ENCODE measurements at regions not wholly inside any gene's neighbourhood (a gene's known extent, or its start where the extent isn't known, plus 50 kb on each side); places are given as distances from the start of the nearest gene placed in this dataset.

- RAD21 ChIA-PET (ENCODE audit: low non-redundant PET in 1 of 2, low total read pairs in 2 of 2, uncharacterized antibody in 2 of 2, unreplicated experiment in 2 of 2), result no interaction called here
- ATAC-seq (no peak), DNase-seq (ENCODE audit: low read depth, low spot score) (no peak)
- H4K20me1 ChIP-seq (ENCODE audit: insufficient read depth), result no peaks in the 10 kb centered on the region
- H3K27ac ChIP-seq (ENCODE audit: low read depth, low read length), result peak overlapping the region; percentile 84; the same call in 1 of the 2 replicates
- H3K36me3 ChIP-seq (ENCODE audit: control insufficient read depth in 1 of 2, insufficient read depth in 2 of 2, low read length in 2 of 2), result no peaks in the 10 kb centered on the region
- H2AFZ ChIP-seq (ENCODE audit: low read depth, low read length, poor library complexity, severe bottlenecking), result peak overlapping the region; percentile 10
- H3K4me1 ChIP-seq (ENCODE audit: control insufficient read depth in 1 of 2, insufficient read depth in 2 of 2, low read length in 2 of 2), result peaks cover 50 to 74% of the 10 kb centered on the region in 2 experiments
- TF ChIP-seq EZH2 (IDR thresholded peaks at IDR 0.05), result no peak
- no peak for TF ChIP-seq FOSL1 (IDR thresholded peaks at IDR 0.05; ENCODE audit: low read depth)
- TF ChIP-seq ZNF274 (IDR thresholded peaks at IDR 0.05; ENCODE audit: low read depth, low read length), result no peak
- TF ChIP-seq ELF1 (IDR thresholded peaks at IDR 0.05; ENCODE audit: borderline replicate concordance, low read depth), result no peak
- no peak for TF ChIP-seq EGR1 (IDR thresholded peaks at IDR 0.05; ENCODE audit: low read depth)
- no peak for TF ChIP-seq POLR2AphosphoS5 (IDR thresholded peaks at IDR 0.05; ENCODE audit: low read depth, low read length)
- no peak for TF ChIP-seq CTCF (IDR thresholded peaks at IDR 0.05 in 2 of 3, conservative IDR thresholded peaks at IDR 0.05 in 1 of 3; ENCODE audit: borderline replicate concordance in 1 of 3, insufficient read depth in 1 of 3, low read depth in 2 of 3, low read length in 2 of 3)
- TF ChIP-seq RAD21 (IDR thresholded peaks at IDR 0.05; ENCODE audit: low read depth), result no peak
- TF ChIP-seq YY1 (IDR thresholded peaks at IDR 0.05; ENCODE audit: extremely low read depth, insufficient replicate concordance, low read depth, low read length), result no peak
- no peak for TF ChIP-seq SRF (IDR thresholded peaks at IDR 0.05; ENCODE audit: low read depth)
- no peak for TF ChIP-seq SIN3A (IDR thresholded peaks at IDR 0.05; ENCODE audit: low read depth)
- TF ChIP-seq MAX (IDR thresholded peaks at IDR 0.05), result no peak
- TF ChIP-seq SP1 (IDR thresholded peaks at IDR 0.05; ENCODE audit: low read depth), result no peak
- TF ChIP-seq POLR2A (IDR thresholded peaks at IDR 0.05; ENCODE audit: borderline replicate concordance, extremely low read depth, insufficient read depth, insufficient read length), result no peak
- TF ChIP-seq, protein P1, sequence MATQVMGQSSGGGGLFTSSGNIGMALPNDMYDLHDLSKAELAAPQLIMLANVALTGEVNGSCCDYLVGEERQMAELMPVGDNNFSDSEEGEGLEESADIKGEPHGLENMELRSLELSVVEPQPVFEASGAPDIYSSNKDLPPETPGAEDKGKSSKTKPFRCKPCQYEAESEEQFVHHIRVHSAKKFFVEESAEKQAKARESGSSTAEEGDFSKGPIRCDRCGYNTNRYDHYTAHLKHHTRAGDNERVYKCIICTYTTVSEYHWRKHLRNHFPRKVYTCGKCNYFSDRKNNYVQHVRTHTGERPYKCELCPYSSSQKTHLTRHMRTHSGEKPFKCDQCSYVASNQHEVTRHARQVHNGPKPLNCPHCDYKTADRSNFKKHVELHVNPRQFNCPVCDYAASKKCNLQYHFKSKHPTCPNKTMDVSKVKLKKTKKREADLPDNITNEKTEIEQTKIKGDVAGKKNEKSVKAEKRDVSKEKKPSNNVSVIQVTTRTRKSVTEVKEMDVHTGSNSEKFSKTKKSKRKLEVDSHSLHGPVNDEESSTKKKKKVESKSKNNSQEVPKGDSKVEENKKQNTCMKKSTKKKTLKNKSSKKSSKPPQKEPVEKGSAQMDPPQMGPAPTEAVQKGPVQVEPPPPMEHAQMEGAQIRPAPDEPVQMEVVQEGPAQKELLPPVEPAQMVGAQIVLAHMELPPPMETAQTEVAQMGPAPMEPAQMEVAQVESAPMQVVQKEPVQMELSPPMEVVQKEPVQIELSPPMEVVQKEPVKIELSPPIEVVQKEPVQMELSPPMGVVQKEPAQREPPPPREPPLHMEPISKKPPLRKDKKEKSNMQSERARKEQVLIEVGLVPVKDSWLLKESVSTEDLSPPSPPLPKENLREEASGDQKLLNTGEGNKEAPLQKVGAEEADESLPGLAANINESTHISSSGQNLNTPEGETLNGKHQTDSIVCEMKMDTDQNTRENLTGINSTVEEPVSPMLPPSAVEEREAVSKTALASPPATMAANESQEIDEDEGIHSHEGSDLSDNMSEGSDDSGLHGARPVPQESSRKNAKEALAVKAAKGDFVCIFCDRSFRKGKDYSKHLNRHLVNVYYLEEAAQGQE (IDR thresholded peaks at IDR 0.05; ENCODE audit: low read depth), result no peak
- no peak for TF ChIP-seq ZFX (IDR thresholded peaks at IDR 0.05)
- POLR2A ChIA-PET, result no interaction called here
- H3K9me2 ChIP-seq (ENCODE audit: insufficient read depth), result no peaks in the 10 kb centered on the region
- intact Hi-C loops (cut with micrococcal nuclease), result loop anchor here (2.0 to 5.0 kb wide), 2 partner anchors 120 to 126 kb away; partner anchors contain the start of gene STC2
- no peak overlapping the region for H3K4me3 ChIP-seq (replicated peaks in 1 of 2; ENCODE audit: low read depth in 1 of 2, low read length in 2 of 2)
- no peaks in the 10 kb centered on the region for H3K27me3 ChIP-seq (ENCODE audit: insufficient read depth, low read length)
- CTCF ChIA-PET, result interaction anchor here (1.0 to 1.5 kb wide), 3 partner anchors 18 to 159 kb away, joined by 4 to 6 read pairs (median 5); no protein-coding TSS in a partner anchor
- no peaks in the 10 kb centered on the region for H3K79me2 ChIP-seq (ENCODE audit: insufficient read depth, low read length)
- H3K4me2 ChIP-seq (ENCODE audit: low read length), result peak overlapping the region; percentile 54
- H3K9ac ChIP-seq (ENCODE audit: low read length), result peak overlapping the region; percentile 57
- no peaks in the 10 kb centered on the region for H3K9me3 ChIP-seq (ENCODE audit: control insufficient read depth in 1 of 2, insufficient read depth in 1 of 2, low read depth in 1 of 2, low read length in 2 of 2)
- BruUV-seq (replicated peaks), result no TSS peak
Observed at GRCh38 chr5:173453167-173453566, 125.0 kb upstream of the STC2 start.

All from HCT116 (cell line).